ENCODE measurements at regions not wholly inside any gene's neighbourhood (a gene's known extent, or its start where the extent isn't known, plus 50 kb on each side); places are given as distances from the start of the nearest gene placed in this dataset.

DNA sequence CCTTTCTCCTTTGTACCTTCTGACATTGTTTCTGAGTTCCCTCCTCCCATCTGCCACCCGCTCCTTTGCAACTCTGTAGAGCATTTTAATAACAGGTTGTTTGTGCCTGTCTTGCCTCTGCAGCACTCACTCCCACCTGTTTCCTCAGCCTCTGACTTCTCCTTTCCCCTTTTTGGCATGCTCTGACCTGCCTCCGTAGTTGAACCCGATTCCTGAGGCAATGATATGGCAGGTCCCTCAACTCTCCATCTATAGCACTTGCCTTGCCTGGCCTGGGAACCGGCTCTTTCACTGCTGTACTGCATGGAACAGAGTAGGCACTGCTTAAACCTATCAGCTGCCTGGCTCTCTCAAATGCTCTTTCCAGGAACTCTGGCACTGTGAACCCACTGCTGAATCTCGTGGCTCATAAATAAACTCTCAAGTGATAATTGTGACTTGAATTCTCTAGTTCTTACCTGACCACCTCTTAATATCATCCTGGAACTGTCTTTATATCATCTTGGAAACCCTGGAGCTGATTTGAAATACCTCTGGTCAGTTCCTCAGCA lies 50.3 kb downstream of the UTRN start:
- no peak for DNase-seq

- no peak for DNase-seq
Observed at GRCh38 chr6:144335914-144336313, 50.8 kb downstream of the UTRN start.

GRCh38 chr6:144336900-144337299 lies 51.8 kb downstream of the UTRN start:
- no peak for DNase-seq

DNA sequence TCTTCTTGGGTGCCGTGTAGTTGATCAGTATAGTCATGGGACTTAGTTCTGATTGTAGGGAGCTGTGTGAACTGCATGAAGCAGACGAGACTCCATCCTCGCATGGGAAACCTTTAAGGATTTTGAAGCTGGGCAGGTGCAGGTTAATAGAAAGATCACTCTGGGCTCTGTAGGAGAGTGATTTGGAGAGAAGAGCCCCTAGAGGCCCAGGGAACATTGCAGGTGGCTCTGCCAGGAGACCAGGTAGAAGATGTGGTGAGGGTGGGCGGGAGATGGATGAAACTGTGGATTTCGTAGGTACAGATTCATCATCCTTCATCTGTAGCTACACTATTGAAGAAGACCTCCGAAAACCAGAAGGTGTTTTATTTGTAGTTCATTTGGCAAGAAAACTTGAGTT lies 53.3 kb downstream of the UTRN start:
- DNase-seq = no peak

GRCh38 chr6:144338951-144339700 lies 54.0 kb downstream of the UTRN start:
- no peak for DNase-seq

- no peak for DNase-seq
Observed at GRCh38 chr6:144339859-144340452, 54.8 kb downstream of the UTRN start.

- no peak for DNase-seq
Observed at GRCh38 chr6:144340541-144341371, 55.6 kb downstream of the UTRN start.

- DNase-seq = no peak
Observed at GRCh38 chr6:144341831-144342527, 56.8 kb downstream of the UTRN start.

- DNase-seq = no peak
Observed at GRCh38 chr6:144343701-144344428, 58.7 kb downstream of the UTRN start.

DNA sequence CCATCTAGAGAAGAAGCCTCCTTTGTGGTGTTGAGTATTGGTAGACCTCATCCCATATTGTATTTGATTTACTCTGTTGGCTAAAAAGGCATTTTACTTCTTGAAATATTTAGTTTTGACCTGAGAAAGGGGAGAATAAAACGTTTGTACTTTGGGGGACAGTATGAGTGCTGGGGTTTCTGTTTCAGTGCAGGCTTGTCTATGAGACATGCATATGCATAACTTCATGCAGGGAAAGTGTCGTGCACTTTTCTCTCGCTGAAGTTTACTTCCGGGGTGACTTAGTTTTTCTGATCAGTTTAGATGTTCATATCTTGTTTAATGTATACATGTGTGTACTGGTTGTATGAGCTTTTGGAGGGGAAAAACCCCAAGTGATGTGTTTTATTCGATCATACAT lies 59.5 kb downstream of the UTRN start:
- DNase-seq = no peak

DNA sequence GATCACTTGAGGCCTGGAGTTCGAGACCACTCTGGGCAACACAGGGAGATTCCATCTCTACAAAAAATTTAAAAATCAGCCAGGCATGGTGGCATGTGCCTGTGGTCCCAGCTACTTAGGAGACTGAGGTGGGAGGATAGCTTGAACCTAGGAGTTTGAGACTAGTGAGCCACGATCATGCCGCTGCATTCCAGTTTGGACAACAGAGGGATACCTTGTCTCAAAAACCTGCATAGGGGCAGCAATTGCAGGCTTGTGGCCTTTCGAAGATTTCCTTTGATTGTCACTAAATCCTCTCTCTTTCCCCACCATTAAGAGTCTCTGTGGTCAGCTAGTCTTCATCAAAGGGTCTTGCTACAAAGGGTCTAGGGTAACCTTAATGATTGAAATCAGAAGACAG lies 60.3 kb downstream of the UTRN start:
- no peak for DNase-seq

DNA sequence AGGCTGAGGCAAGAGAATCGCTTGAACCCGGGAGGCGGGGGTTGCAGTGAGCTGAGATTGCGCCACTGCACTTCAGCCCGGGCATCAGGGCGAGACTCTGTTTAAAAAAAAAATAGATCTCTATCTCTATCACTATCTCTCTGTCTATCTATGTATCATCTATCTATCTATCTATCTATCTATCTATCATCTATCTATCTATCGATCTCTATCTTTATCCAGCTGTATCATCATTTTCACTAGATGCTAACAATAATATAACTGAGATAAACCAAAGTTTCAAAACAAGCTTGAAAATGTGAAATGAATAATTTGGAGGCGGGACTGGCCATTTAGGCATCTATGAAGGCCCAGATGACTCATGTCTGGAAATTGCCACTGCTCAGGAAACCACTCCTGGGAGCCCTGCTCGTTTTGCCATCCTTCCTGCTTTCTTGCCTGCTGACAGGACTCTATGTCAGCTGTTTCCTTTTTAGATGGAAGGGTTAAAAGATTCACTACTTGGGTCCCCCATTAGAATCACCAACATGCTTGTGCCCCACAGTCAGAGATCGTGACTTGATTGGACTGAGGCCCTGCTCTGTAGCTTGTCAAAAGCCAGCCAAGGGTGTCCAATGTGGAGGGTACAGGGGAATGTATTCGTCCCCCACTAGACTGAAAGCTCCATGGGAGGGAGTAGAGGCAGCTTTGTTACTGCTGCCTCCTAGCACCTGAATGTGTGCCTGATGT lies 61.7 kb downstream of the UTRN start:
- DNase-seq = no peak

- no peak for DNase-seq
Observed at GRCh38 chr6:144347448-144347759, 62.3 kb downstream of the UTRN start.

DNA sequence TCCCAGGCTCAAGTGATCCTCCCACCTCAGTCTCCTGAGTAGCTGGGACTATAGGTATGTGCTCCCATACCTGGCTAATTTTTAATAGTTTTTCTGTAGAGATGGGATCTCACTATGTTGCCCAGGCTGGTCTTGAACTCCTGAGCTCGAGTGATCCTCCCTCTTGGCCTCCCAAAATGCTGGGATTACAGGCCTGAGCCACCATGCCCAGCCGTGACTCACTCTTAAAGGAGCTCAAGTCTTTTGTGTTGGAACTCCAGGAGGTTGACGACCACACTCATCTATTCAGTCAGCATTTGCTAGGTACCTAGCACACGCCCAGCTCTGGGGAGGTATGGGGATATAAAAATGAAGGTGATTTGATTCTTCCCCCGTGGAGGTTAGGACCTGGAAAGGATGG lies 62.8 kb downstream of the UTRN start:
- no peak for DNase-seq

GRCh38 chr6:144349690-144350527 lies 64.8 kb downstream of the UTRN start:
- no peak for DNase-seq

- DNase-seq = no peak
Observed at GRCh38 chr6:144350528-144350880, 65.4 kb downstream of the UTRN start.

- DNase-seq = no peak
Observed at GRCh38 chr6:144351379-144352127, 66.4 kb downstream of the UTRN start.

DNA sequence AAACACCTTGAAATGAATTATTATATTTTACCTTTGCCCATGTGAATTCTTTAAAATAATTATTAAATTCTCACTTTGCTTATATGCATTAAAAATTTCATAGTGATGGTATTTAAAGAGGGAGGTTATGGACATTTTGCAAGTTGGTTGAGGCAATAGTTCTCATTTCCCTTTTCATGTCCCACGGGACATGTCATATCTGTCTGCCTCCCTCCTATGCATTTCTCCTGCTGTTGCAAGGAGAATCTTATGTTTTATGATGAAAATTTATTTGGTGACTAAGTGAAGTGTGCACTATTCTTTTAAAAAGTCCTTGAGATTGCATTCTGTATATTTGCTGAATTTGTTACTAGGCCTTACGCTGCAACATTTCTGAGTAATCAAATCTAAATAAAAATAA lies 67.2 kb downstream of the UTRN start:
- DNase-seq = no peak

GRCh38 chr6:144353871-144354314 lies 68.8 kb downstream of the UTRN start:
- no peak for DNase-seq

GRCh38 chr6:144359783-144360182 lies 74.6 kb downstream of the UTRN start:
- DNase-seq = no peak

Measured in NCI-H2171 treated with DMSO at 0.1 percent for 48 hours (cell line).